HG03025 (cell line): ENCODE measurements at regions not wholly inside any gene's neighbourhood (a gene's known extent, or its start where the extent isn't known, plus 50 kb on each side); places are given as distances from the start of the nearest gene placed in this dataset.
"Not testable (repeated sequence)": the region's sequence is repeated elsewhere in the genome, so short reads cannot be mapped to it uniquely, and the experiment has no call there.

Experiments
- ATAC-seq: cut with Tn5 transposase; IDR thresholded peaks from one replicate; pipeline ENCODE4 v1.9.1; 2021; ENCODE audit warnings: mild to moderate bottlenecking, moderate library complexity; ENCODE audit not compliant: unreplicated experiment, low FRiP score

DNA sequence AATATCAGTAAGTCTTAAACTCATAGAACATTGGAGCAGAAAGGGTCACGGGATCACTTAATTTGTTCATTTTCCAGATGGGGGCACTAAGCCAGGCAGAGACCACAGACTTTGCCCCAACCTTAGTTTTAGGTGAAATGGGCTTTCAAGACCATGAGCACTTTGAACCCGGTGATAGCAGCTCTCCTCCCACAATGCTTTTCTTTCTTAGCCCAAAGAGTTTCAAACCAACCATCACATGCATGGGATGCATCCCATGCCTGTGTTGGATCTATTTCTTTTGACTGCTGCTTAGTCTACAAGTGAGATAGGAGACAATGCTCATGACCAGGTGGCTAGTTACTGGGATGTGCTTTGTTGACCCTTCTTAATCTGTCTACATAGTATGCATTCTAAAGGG is 240.6 kb downstream of the NUF2 start:
- ATAC-seq: no peak

DNA sequence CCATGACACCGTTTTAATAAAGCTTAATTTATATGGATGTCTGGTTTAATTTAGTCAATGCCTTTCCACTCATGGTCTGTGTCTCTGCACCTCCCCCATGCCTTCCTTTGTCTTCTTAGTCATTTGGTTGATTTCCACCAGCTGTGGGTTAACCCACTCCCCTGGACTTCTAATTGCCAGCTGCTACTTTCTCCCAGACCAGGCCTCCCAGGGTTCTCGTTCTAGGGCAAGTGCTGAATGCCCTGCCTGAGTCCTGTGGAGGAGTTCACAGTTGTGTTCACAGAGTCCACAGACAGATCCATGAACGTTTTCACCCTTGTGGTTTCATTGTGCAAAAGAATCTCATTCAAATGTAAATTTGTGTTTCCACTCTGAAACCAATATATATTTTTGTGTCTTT is 243.4 kb downstream of the NUF2 start:
- ATAC-seq: no peak

- ATAC-seq: no peak
These were observed 248.3 kb downstream of the NUF2 start for GRCh38 chr1:163570071-163570470.

- no peak for ATAC-seq
These were observed 250.2 kb downstream of the NUF2 start for GRCh38 chr1:163571950-163572349.

DNA sequence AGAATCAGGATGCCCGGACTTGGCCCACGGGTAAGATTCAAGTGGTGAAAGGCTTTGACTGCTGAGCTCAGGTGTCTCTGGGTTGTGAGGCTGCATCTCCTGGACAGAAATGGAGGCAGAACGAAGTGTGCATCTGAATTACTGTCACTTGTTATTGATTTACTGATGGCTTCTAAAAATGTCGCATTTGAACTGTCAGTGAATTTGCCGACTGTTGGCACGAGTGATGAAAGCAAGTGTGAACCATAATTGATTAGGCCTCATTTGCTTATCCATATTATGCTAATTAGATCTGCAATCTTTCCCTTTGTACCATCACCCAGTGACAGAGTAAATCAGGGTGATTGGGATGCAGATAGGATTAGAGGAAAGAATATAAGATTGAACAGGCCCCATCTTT is 252.4 kb downstream of the NUF2 start:
- no peak for ATAC-seq

DNA sequence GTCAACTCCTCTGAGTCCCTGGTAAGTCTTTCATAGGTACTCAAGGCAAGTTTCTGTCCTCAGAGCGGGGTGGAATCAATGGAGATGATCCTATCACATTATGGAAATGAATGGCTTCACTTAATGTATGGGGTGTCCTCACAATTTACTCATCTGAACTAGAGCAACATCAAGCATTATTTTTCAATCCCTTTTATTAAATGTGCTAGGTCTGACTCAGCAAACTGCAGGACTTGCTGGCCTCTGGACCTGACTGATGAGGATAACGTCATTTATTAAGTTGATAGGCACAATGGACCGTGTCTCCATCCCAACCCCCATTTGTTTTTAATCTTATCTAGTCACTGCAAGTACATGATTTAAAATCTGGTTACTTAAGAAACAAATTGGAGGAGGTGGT is 259.2 kb downstream of the NUF2 start:
- no peak for ATAC-seq

DNA sequence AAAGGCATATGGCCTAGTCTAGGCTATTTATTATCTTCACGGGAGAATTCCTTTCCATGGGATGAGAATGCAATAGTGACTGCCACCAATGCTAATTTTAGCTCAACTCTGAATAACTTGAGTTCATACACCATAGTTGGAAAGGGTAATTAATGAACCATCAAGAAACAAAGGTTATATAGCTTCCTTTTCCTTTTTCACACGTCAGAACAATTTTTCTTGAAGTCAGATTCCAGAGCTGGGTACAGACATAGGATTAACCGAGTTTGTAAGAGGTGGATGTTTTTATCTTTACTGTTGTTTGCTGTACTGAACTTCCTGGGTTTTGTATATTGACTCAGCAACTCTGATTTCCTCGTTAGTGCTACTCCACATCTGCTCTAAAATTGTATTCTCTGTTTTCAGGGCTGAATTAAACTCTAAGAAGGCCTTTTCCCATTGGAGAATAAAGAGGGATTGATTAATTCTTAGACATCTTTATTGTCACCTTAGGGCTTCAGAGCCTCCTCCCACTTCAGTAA is 262.0 kb downstream of the NUF2 start:
- ATAC-seq: no peak

DNA sequence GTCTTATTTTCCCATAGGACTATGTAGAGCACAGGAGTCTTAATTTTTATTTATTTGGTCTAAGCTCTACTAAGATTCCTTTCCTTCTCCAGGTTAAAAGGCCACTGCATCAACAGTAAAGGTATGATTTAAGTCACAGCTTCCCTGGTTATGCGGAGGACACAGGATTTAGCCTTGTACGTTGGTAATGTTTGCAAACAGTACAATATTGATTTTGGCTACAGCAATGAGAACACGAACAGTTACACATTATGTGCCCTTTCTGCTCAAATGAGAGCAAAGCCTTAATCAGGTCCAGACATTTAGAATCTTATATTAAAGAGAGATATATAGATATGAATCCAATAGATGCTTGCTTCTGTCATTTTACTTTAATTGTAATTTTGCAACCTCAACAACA is 264.0 kb downstream of the NUF2 start:
- no peak for ATAC-seq

DNA sequence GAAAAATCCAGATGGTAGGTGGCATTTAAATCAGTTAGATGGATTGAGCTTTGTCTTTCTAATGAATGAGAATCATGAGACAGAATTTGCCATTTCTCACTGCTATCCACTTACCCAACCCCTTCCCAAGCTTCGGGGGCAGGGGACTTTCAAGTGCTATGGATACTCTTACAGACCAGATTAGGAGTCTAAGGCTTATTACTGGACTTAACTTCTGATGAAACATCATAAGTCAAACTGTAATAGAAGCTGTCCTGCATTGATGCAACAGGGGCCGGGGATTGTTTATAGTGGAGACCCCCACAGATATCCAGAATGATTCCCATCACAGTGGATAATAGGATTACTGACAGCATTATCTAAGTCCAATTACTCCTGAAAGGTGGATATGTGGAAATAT is 267.0 kb downstream of the NUF2 start:
- ATAC-seq: no peak

GRCh38 chr1:163589735-163590134 is 268.0 kb downstream of the NUF2 start:
- no peak for ATAC-seq

- not testable (repeated sequence) for ATAC-seq
These were observed 269.4 kb downstream of the NUF2 start for GRCh38 chr1:163591131-163591530.

DNA sequence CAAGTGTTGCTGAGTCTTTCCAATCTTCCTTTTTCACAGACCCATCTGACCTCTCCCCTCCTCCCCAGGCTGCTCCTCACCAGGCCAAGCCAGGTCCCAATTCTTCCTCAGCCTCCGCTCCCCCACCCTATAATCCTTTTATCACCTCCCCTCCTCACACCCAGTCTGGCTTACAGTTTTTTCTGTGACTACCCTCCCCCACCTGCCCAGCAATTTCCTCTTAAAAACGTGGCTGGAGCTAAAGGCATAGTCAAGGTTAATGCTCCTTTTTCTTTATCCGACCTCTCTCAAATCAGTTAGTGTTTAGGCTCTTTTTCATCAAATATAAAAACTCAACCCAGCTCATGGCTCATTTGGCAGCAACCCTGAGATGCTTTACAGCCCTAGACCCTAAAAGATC is 270.9 kb downstream of the NUF2 start:
- ATAC-seq: not testable (repeated sequence)

- ATAC-seq: not testable (repeated sequence)
These were observed 274.4 kb downstream of the NUF2 start for GRCh38 chr1:163596106-163596505.

DNA sequence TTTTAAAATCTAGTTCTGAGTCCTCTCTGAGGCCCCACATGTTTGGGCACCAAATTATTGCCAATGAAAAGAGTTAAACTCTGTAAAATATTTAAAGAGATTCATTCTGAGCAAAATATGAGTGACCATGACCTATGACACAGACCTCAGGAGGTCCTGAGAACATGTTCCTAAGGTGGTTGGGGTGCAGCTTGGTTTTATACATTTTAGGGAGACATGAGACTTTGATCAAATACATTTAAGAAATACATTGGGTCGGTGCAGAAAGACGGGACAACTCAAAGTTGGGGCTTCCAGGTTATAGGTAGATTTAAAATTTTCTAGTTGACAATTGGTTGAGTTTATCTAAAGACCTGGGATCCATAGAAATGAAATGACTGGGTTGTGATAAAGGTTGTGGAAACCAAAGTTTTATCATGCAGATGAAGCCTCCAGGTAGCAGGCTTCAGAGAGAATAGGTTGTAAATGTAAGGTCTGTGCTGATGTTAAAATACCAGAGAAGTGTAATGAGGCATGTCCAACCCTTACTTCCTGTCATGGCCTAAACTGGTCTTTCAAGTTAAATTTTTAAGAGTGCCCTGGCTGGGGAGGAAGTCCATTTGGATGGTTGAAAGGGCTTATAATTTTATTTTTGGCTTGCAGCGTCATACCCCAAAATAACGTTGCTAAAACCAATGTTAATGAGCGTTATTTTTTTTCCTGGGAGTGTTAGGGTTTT is 274.9 kb downstream of the NUF2 start:
- ATAC-seq: no peak

GRCh38 chr1:163604321-163604720 is 282.6 kb downstream of the NUF2 start:
- no peak for ATAC-seq

GRCh38 chr1:163604896-163605295 is 283.1 kb downstream of the NUF2 start:
- no peak for ATAC-seq

DNA sequence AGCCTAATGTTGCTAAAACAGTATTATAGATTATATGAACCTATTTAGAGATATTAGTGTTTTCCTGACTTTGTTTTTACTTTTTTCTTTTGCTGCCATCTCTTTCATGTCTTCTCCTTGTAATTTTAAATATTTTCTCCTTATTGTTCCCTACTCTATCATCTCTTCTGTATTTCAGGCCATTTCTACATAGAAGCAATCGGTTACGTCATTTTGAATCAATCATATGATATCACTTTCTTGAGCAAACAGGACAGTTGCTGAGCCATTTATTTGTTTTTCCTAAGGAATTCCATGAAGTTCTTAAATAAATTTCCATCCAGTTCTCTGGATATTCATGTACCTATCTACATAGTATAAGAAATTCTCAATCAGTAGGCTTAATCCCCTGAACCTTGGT is 287.2 kb downstream of the NUF2 start:
- ATAC-seq: no peak

GRCh38 chr1:163609858-163610257 is 288.1 kb downstream of the NUF2 start:
- no peak for ATAC-seq

DNA sequence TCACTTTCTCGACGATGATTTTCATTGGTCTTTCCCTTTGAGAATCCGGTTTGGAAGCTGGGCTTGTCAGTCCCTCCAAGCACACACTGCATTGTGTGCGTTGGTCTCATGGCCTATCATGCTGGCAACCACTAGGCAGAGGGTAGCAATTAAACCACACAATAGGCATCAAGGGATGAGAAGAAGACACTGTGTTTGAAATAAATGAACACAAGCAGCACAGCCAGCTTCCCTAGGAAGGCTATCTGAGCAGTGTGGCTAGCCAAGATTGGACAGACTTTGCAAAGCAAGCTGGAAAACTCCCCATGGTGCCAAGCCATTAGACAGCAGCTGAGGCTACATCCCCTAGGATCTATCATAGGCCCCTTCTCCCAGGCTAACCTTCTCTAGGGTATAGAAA is 288.7 kb downstream of the NUF2 start:
- ATAC-seq: no peak

GRCh38 chr1:163614361-163614760 is 292.6 kb downstream of the NUF2 start:
- no peak for ATAC-seq

GRCh38 chr1:163628034-163628773 is 306.4 kb downstream of the NUF2 start:
- no peak for ATAC-seq

DNA sequence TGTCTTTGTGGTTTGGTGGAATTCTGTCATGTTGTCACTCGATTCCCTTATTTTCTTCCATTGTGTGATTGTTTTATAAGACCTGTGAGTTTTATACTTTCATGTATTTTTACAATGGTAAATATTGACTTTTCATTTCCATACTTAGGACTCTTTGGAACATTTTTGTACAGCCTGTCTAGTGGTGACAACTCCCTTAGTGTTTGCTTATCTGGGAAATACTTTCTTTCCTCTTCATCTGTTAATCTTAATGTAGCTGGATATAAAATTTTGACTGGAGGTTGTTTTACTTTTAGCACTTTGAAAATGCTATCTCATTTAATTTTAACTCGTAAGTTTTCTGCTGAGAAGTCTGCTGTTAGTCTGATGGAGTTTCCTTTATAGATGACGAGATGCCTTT is 310.5 kb downstream of the NUF2 start:
- no peak for ATAC-seq
